ENCODE measurements at regions not wholly inside any gene's neighbourhood (a gene's known extent, or its start where the extent isn't known, plus 50 kb on each side); places are given as distances from the start of the nearest gene placed in this dataset.

GRCh38 chr11:92386577-92386976 lies 162.0 kb downstream of the FAT3 start:
- TF ChIP-seq POLR2A (IDR thresholded peaks at IDR 0.05) (no peak), CTCF (IDR thresholded peaks at IDR 0.05) (no peak)

GRCh38 chr11:92387859-92388258 lies 163.2 kb downstream of the FAT3 start:
- Histone ChIP-seq H3K27ac (no peak overlapping the region), H3K4me3 (no peak overlapping the region), H3K36me3 (no peaks in the 10 kb centered on the region), H3K9me3 (no peaks in the 10 kb centered on the region), H3K4me1 (no peaks in the 10 kb centered on the region), H3K27me3 (no peaks in the 10 kb centered on the region)
- TF ChIP-seq POLR2A (IDR thresholded peaks at IDR 0.05), result no peak
- no peak for TF ChIP-seq CTCF (IDR thresholded peaks at IDR 0.05)
- no peak for DNase-seq

More at GRCh38 chr11:92386577-92386976, 162.0 kb downstream of the FAT3 start:
- Histone ChIP-seq H3K4me3 (no peak overlapping the region), H3K27ac (no peak overlapping the region), H3K4me1 (no peaks in the 10 kb centered on the region), H3K36me3 (no peaks in the 10 kb centered on the region), H3K9me3 (no peaks in the 10 kb centered on the region), H3K27me3 (no peaks in the 10 kb centered on the region)
- DNase-seq, result no peak

- Histone ChIP-seq H3K36me3 (no peaks in the 10 kb centered on the region), H3K9me3 (no peaks in the 10 kb centered on the region), H3K27ac (no peak overlapping the region), H3K4me3 (no peak overlapping the region), H3K4me1 (no peaks in the 10 kb centered on the region), H3K27me3 (no peaks in the 10 kb centered on the region)
- DNase-seq, result no peak
- TF ChIP-seq CTCF (IDR thresholded peaks at IDR 0.05) (no peak), POLR2A (IDR thresholded peaks at IDR 0.05) (no peak)
These were observed 163.8 kb downstream of the FAT3 start for GRCh38 chr11:92388380-92388779.

GRCh38 chr11:92390783-92391182 lies 166.2 kb downstream of the FAT3 start:
- Histone ChIP-seq H3K4me1 (no peaks in the 10 kb centered on the region), H3K27ac (no peak overlapping the region), H3K27me3 (no peaks in the 10 kb centered on the region), H3K4me3 (no peak overlapping the region), H3K36me3 (no peaks in the 10 kb centered on the region), H3K9me3 (no peaks in the 10 kb centered on the region)
- no peak for DNase-seq
- no peak for TF ChIP-seq CTCF (IDR thresholded peaks at IDR 0.05)
- no peak for TF ChIP-seq POLR2A (IDR thresholded peaks at IDR 0.05)

GRCh38 chr11:92391364-92391763 lies 166.7 kb downstream of the FAT3 start:
- Histone ChIP-seq H3K4me3 (no peak overlapping the region), H3K4me1 (no peaks in the 10 kb centered on the region), H3K36me3 (no peaks in the 10 kb centered on the region), H3K27me3 (no peaks in the 10 kb centered on the region), H3K9me3 (no peaks in the 10 kb centered on the region), H3K27ac (no peak overlapping the region)
- no peak for DNase-seq
- TF ChIP-seq CTCF (IDR thresholded peaks at IDR 0.05) (no peak), POLR2A (IDR thresholded peaks at IDR 0.05) (no peak)

GRCh38 chr11:92391808-92392207 lies 167.2 kb downstream of the FAT3 start:
- Histone ChIP-seq H3K27me3 (no peaks in the 10 kb centered on the region), H3K9me3 (no peaks in the 10 kb centered on the region), H3K36me3 (no peaks in the 10 kb centered on the region), H3K27ac (no peak overlapping the region), H3K4me1 (no peaks in the 10 kb centered on the region), H3K4me3 (no peak overlapping the region)
- no peak for DNase-seq
- no peak for TF ChIP-seq CTCF (IDR thresholded peaks at IDR 0.05)
- no peak for TF ChIP-seq POLR2A (IDR thresholded peaks at IDR 0.05)

All from Peyer's patch (tissue), 4 donors.